CD4-positive, CD25-positive, alpha-beta regulatory T cell (primary cell): ENCODE measurements at regions not wholly inside any gene's neighbourhood (a gene's known extent, or its start where the extent isn't known, plus 50 kb on each side); places are given as distances from the start of the nearest gene placed in this dataset.

Experiments
- ATAC-seq, 2 donors: fragments of 150-1000 bp; cut with Tn5 transposase; one replicate each; pipeline ENCODE4 v1.10.0; 2021; ENCODE audit warnings: low read depth in 2 of 2, moderate number of reproducible peaks in 2 of 2, moderate library complexity in 1 of 2
- DNase-seq, 3 donors: peaks; one replicate each; pipeline versions ENCODE4 v3.0.0 to v3.0.0-alpha.2; 2012 to 2022; ENCODE audit warnings: mixed read lengths in 1 of 3
- H3K27ac ChIP-seq: one replicate; pipeline ENCODE4 v1.7.0; 2013; ENCODE audit warnings: mild to moderate bottlenecking, low read length; ENCODE audit not compliant: insufficient read depth, poor library complexity, severe bottlenecking
- H3K27me3 ChIP-seq: one replicate; pipeline ENCODE4 v1.7.0; 2013; ENCODE audit warnings: low read length; ENCODE audit not compliant: control insufficient read depth, insufficient read depth
- H3K36me3 ChIP-seq: one replicate; pipeline ENCODE4 v1.7.0; 2013; ENCODE audit warnings: mild to moderate bottlenecking, low read length, moderate library complexity; ENCODE audit not compliant: control insufficient read depth, insufficient read depth
- H3K4me1 ChIP-seq: 2 replicates; pipeline ENCODE4 v1.7.0; 2013; ENCODE audit warnings: mild to moderate bottlenecking, low read length; ENCODE audit not compliant: insufficient read depth, control insufficient read depth, poor library complexity, severe bottlenecking
- H3K4me3 ChIP-seq: one replicate; pipeline ENCODE4 v1.7.0; 2013; ENCODE audit warnings: low read depth, mild to moderate bottlenecking, low read length, moderate library complexity
- H3K9me3 ChIP-seq, 2 experiments: 1 replicate in 1 of 2; 2 replicates in 1 of 2; pipeline ENCODE4 v1.7.0; 2013; ENCODE audit warnings: low read length in 2 of 2, mild to moderate bottlenecking in 1 of 2, moderate library complexity in 1 of 2; ENCODE audit not compliant: control insufficient read depth in 2 of 2
- H3K27ac Mint-ChIP-seq, 3 donors: one replicate each; pipeline ENCODE4 v1.8.0; 2020 to 2022; ENCODE audit warnings: mild to moderate bottlenecking in 3 of 3, mixed read lengths in 3 of 3, moderate library complexity in 2 of 3
- H3K27me3 Mint-ChIP-seq: one replicate; pipeline ENCODE4 v1.8.0; 2022; ENCODE audit warnings: mild to moderate bottlenecking, mixed read lengths
- H3K36me3 Mint-ChIP-seq: one replicate; pipeline ENCODE4 v1.8.0; 2020; ENCODE audit warnings: mixed read lengths
- H3K4me1 Mint-ChIP-seq, 4 donors: one replicate each; pipeline ENCODE4 v1.8.0; 2020 to 2022; ENCODE audit warnings: mixed read lengths in 4 of 4, mild to moderate bottlenecking in 1 of 4
- H3K4me3 Mint-ChIP-seq, 4 donors: one replicate each; pipeline ENCODE4 v1.8.0; 2020 to 2022; ENCODE audit warnings: mild to moderate bottlenecking in 4 of 4, mixed read lengths in 4 of 4, moderate library complexity in 3 of 4
- H3K9me3 Mint-ChIP-seq, 7 donors: one replicate each; pipeline ENCODE4 v1.8.0; 2020 to 2022; ENCODE audit warnings: mixed read lengths in 7 of 7, mild to moderate bottlenecking in 3 of 7, moderate library complexity in 2 of 7

- H3K4me1 Mint-ChIP-seq = no peaks in the 10 kb centered on the region
- Histone ChIP-seq H3K36me3 (no peaks in the 10 kb centered on the region), H3K27me3 (no peaks in the 10 kb centered on the region), H3K9me3 (no peaks in the 10 kb centered on the region), H3K4me1 (no peaks in the 10 kb centered on the region), H3K4me3 (no peak overlapping the region), H3K27ac (no peak overlapping the region)
- no peaks in the 10 kb centered on the region for H3K36me3 Mint-ChIP-seq
- no peak overlapping the region for H3K27ac Mint-ChIP-seq
- no peak for DNase-seq
- H3K9me3 Mint-ChIP-seq = peaks cover 0 to 2% (median 0%) of the 10 kb centered on the region in 7 donors
- no peak overlapping the region for H3K4me3 Mint-ChIP-seq
- H3K27me3 Mint-ChIP-seq = peaks cover 9% of the 10 kb centered on the region
- no peak for ATAC-seq
Observed at GRCh38 chr1:22326931-22327330, 124.7 kb upstream of the ZBTB40 start.

GRCh38 chr1:22327411-22327810 is 124.2 kb upstream of the ZBTB40 start:
- Mint-ChIP-seq H3K9me3 (peaks cover 0 to 2% (median 0%) of the 10 kb centered on the region in 7 donors), H3K4me1 (no peaks in the 10 kb centered on the region), H3K27me3 (peaks cover 9% of the 10 kb centered on the region), H3K27ac (no peak overlapping the region), H3K4me3 (no peak overlapping the region), H3K36me3 (no peaks in the 10 kb centered on the region)
- DNase-seq (no peak), ATAC-seq (no peak)
- Histone ChIP-seq H3K27me3 (no peaks in the 10 kb centered on the region), H3K4me3 (no peak overlapping the region), H3K36me3 (no peaks in the 10 kb centered on the region), H3K9me3 (no peaks in the 10 kb centered on the region), H3K27ac (no peak overlapping the region), H3K4me1 (no peaks in the 10 kb centered on the region)

GRCh38 chr1:22328331-22329147 is 123.1 kb upstream of the ZBTB40 start:
- Mint-ChIP-seq H3K27me3 (peaks cover 9% of the 10 kb centered on the region), H3K36me3 (no peaks in the 10 kb centered on the region), H3K4me1 (no peaks in the 10 kb centered on the region), H3K4me3 (no peak overlapping the region), H3K9me3 (peaks cover 0 to 2% (median 0%) of the 10 kb centered on the region in 7 donors), H3K27ac (no peak overlapping the region)
- DNase-seq (no peak), ATAC-seq (no peak)
- H3K9me3 ChIP-seq = no peaks in the 10 kb centered on the region
- no peak overlapping the region for H3K4me3 ChIP-seq
- no peaks in the 10 kb centered on the region for H3K27me3 ChIP-seq
- no peak overlapping the region for H3K27ac ChIP-seq
- H3K4me1 ChIP-seq = no peaks in the 10 kb centered on the region
- H3K36me3 ChIP-seq = no peaks in the 10 kb centered on the region

- Histone ChIP-seq H3K4me3 (no peak overlapping the region), H3K4me1 (no peaks in the 10 kb centered on the region), H3K27me3 (no peaks in the 10 kb centered on the region), H3K36me3 (no peaks in the 10 kb centered on the region), H3K9me3 (no peaks in the 10 kb centered on the region), H3K27ac (no peak overlapping the region)
- Mint-ChIP-seq H3K4me1 (no peaks in the 10 kb centered on the region), H3K27me3 (peaks cover 9% of the 10 kb centered on the region), H3K4me3 (no peak overlapping the region), H3K36me3 (no peaks in the 10 kb centered on the region), H3K9me3 (peaks cover 0 to 2% (median 0%) of the 10 kb centered on the region in 7 donors), H3K27ac (no peak overlapping the region)
- ATAC-seq (no peak), DNase-seq (no peak)
Observed at GRCh38 chr1:22329148-22329515, 122.5 kb upstream of the ZBTB40 start.

GRCh38 chr1:22330092-22330759 is 121.4 kb upstream of the ZBTB40 start:
- H3K27ac ChIP-seq = no peak overlapping the region
- DNase-seq (no peak), ATAC-seq (no peak)
- H3K36me3 ChIP-seq = no peaks in the 10 kb centered on the region
- Mint-ChIP-seq H3K36me3 (no peaks in the 10 kb centered on the region), H3K9me3 (peaks cover 0 to 2% (median 0%) of the 10 kb centered on the region in 7 donors), H3K4me3 (no peak overlapping the region), H3K27ac (no peak overlapping the region), H3K4me1 (peaks cover 0 to 5% (median 0%) of the 10 kb centered on the region in 4 donors), H3K27me3 (peaks cover 9% of the 10 kb centered on the region)
- no peaks in the 10 kb centered on the region for H3K27me3 ChIP-seq
- H3K4me1 ChIP-seq = no peaks in the 10 kb centered on the region
- H3K4me3 ChIP-seq = no peak overlapping the region
- H3K9me3 ChIP-seq = no peaks in the 10 kb centered on the region

- peaks cover 0 to 5% (median 0%) of the 10 kb centered on the region in 4 donors for H3K4me1 Mint-ChIP-seq
- Histone ChIP-seq H3K4me3 (no peak overlapping the region), H3K27me3 (no peaks in the 10 kb centered on the region), H3K27ac (no peak overlapping the region), H3K4me1 (no peaks in the 10 kb centered on the region), H3K36me3 (no peaks in the 10 kb centered on the region), H3K9me3 (no peaks in the 10 kb centered on the region)
- H3K27me3 Mint-ChIP-seq = peaks cover 9% of the 10 kb centered on the region
- no peak overlapping the region for H3K4me3 Mint-ChIP-seq
- H3K27ac Mint-ChIP-seq = no peak overlapping the region
- ATAC-seq (no peak), DNase-seq (no peak)
- H3K9me3 Mint-ChIP-seq = peaks cover 0 to 2% (median 0%) of the 10 kb centered on the region in 7 donors
- H3K36me3 Mint-ChIP-seq = no peaks in the 10 kb centered on the region
Observed at GRCh38 chr1:22330760-22331119, 120.9 kb upstream of the ZBTB40 start.

- DNase-seq = no peak
- H3K4me3 Mint-ChIP-seq = no peak overlapping the region
- H3K9me3 Mint-ChIP-seq = peaks cover 0 to 2% (median 0%) of the 10 kb centered on the region in 7 donors
- Histone ChIP-seq H3K4me3 (no peak overlapping the region), H3K4me1 (no peaks in the 10 kb centered on the region), H3K27me3 (no peaks in the 10 kb centered on the region), H3K9me3 (no peaks in the 10 kb centered on the region), H3K27ac (no peak overlapping the region), H3K36me3 (no peaks in the 10 kb centered on the region)
- peaks cover 9% of the 10 kb centered on the region for H3K27me3 Mint-ChIP-seq
- H3K27ac Mint-ChIP-seq = no peak overlapping the region
- no peak for ATAC-seq
- H3K4me1 Mint-ChIP-seq = peaks cover 0 to 5% (median 0%) of the 10 kb centered on the region in 4 donors
- no peaks in the 10 kb centered on the region for H3K36me3 Mint-ChIP-seq
Observed at GRCh38 chr1:22331618-22332423, 119.8 kb upstream of the ZBTB40 start.
